GM12891 (cell line): ENCODE measurements at regions not wholly inside any gene's neighbourhood (a gene's known extent, or its start where the extent isn't known, plus 50 kb on each side); places are given as distances from the start of the nearest gene placed in this dataset.

Source experiments
- PAX5 ChIP-seq: IDR thresholded peaks from 2 replicates; pipeline ENCODE4 v1.6.1; 2011; ENCODE audit warnings: low read length, moderate library complexity, mild to moderate bottlenecking; ENCODE audit not compliant: insufficient read depth, severe bottlenecking
- POLR2A ChIP-seq: IDR thresholded peaks from 2 replicates; pipeline ENCODE4 v1.6.1; 2011; ENCODE audit warnings: low read depth, low read length, control low read depth
- POLR2AphosphoS5 ChIP-seq: IDR thresholded peaks from 2 replicates; pipeline ENCODE4 v1.6.1; 2011; ENCODE audit warnings: low read depth, low read length, control low read depth
- POU2F2 ChIP-seq: IDR thresholded peaks from 2 replicates; pipeline ENCODE4 v1.6.1; 2011; ENCODE audit warnings: low read depth, mild to moderate bottlenecking, control low read depth, low read length, moderate library complexity
- TAF1 ChIP-seq: IDR thresholded peaks from 2 replicates; pipeline ENCODE4 v1.6.1; 2011; ENCODE audit warnings: low read depth, low read length, control low read depth

DNA sequence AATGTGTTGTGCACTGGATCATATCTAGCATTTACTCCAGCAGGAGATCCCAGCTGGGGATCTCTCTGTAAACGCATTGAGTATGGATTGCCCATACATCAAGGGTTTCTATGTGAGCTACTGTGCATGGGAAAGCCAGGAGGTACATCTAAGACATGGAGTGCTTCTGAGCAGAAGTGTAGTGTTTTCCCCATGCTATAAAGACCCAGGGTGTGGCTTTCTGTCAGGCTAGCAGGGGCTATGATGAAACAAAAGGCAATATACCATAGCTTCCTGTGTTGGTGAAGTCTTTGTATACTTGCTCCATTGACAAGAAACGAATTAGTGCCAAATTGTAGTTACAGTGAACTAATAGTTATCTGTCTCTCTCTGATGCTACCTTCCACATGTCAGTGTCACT lies 329.3 kb upstream of the TLE4 start:
- no peak for TF ChIP-seq TAF1
- TF ChIP-seq POLR2A, result no peak
- TF ChIP-seq POU2F2, result no peak
- TF ChIP-seq POLR2AphosphoS5, result no peak
- TF ChIP-seq PAX5, result no peak
